Pancreas (tissue), 10 donors: ENCODE measurements at regions not wholly inside any gene's neighbourhood (a gene's known extent, or its start where the extent isn't known, plus 50 kb on each side); places are given as distances from the start of the nearest gene placed in this dataset.

Experiments
- ATAC-seq, 4 donors: fragments of 200-7000 bp; cut with Tn5 transposase; one replicate each; pipeline versions ENCODE4 v1.8.0 to v1.9.1; 2020; ENCODE audit warnings: mild to moderate bottlenecking in 4 of 4, moderate library complexity in 4 of 4
- DNase-seq, 6 donors: peaks; one replicate each; pipeline ENCODE4 v3.0.0-alpha.2; 2020
- FAIRE-seq: peaks from 2 replicates; lab custom pipeline; 2012; peaks lifted over from hg19 to GRCh38; lab: Jason Lieb, UNC
- H3K27ac ChIP-seq, 4 donors: fragments of 200-600 bp; sonication (generic); 1 replicate in 3 of 4; 2 replicates in 1 of 4; pipeline versions ENCODE4 v1.5.0 to v1.8.0; 2020
- H3K27me3 ChIP-seq, 4 donors: fragments of 200-600 bp; one replicate each; pipeline ENCODE4 v1.8.0; 2021
- H3K36me3 ChIP-seq, 3 donors: fragments of 200-600 bp; sonication (generic) in 1 of 3; one replicate each; pipeline versions ENCODE4 v1.5.0 to v1.8.0; 2020 to 2021
- H3K4me1 ChIP-seq, 3 donors: fragments of 200-600 bp; one replicate each; pipeline ENCODE4 v1.8.0; 2021
- H3K4me3 ChIP-seq, 4 donors: fragments of 200-600 bp; sonication (generic) in 2 of 4; one replicate each; pipeline versions ENCODE4 v1.5.0 to v1.8.0; 2020 to 2021
- H3K9me3 ChIP-seq, 4 donors: fragments of 200-600 bp; one replicate each; pipeline ENCODE4 v1.8.0; 2021
- WGBS, 2 donors: extraction: QIAGEN DNeasy Blood & Tissue Kit; methylation state at CpG; one replicate each; pipeline ENCODE4 v1.1.7; 2013; 5-methylcytosine and 5-hydroxymethylcytosine counted together
- intact Hi-C, 3 donors: fragments of 100-400 bp; cut with DNase I; formaldehyde crosslinking; loops; one replicate each; pipeline versions ENCODE4 v1.11.1 to v1.14.2; 2022
- TF ChIP-seq, protein P1 (sequence below), 4 donors: fragments of 200-600 bp; sonication (generic) in 3 of 4; IDR thresholded peaks; one replicate each; pipeline versions ENCODE4 v1.5.0 to v1.8.0; 2021; ENCODE audit warnings: antibody characterized with exemption in 4 of 4
- donor health status: healthy with polysubstance abuse.
- donor health status: DM: no; HTN: no; CAD: no; lungs with moderate emphysema.
- donor health status: DM: no; HTN: no; CAD: no.
- donor health status: control.
- donor health status: control.
- donor health status: Bipolar disorder and iron deficiency.
- donor health status: DM: yes; HTN: yes; CAD: no.
- donor health status: DM: no; HTN: no; CAD: no.
- donor health status: DM: no; HTN: no; CAD: no.
- donor health status: DM: yes; HTN: yes; CAD: no.

DNA sequence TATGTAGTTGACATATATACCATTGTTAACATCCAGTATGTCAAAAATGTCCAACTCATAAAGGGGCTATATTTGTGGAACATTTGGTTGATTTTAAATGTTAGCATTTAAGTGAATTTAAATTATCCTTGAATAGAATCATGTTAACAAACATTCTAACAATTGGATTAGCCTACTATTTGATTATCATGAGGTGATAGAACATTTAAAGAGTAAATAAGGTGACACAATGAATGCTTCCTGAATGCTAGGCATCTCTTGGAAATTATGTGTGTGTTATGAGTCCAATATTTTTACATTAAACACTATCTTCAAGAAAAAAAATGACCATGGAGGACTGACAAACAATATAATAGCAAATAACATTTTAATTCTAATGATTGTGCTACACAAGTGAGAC lies 901.9 kb upstream of the AGA start:
- no peaks in the 10 kb centered on the region for H3K9me3 ChIP-seq
- DNase-seq = no peak
- no peak overlapping the region for H3K4me3 ChIP-seq
- TF ChIP-seq, protein P1, sequence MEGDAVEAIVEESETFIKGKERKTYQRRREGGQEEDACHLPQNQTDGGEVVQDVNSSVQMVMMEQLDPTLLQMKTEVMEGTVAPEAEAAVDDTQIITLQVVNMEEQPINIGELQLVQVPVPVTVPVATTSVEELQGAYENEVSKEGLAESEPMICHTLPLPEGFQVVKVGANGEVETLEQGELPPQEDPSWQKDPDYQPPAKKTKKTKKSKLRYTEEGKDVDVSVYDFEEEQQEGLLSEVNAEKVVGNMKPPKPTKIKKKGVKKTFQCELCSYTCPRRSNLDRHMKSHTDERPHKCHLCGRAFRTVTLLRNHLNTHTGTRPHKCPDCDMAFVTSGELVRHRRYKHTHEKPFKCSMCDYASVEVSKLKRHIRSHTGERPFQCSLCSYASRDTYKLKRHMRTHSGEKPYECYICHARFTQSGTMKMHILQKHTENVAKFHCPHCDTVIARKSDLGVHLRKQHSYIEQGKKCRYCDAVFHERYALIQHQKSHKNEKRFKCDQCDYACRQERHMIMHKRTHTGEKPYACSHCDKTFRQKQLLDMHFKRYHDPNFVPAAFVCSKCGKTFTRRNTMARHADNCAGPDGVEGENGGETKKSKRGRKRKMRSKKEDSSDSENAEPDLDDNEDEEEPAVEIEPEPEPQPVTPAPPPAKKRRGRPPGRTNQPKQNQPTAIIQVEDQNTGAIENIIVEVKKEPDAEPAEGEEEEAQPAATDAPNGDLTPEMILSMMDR (IDR thresholded peaks at IDR 0.05) = no peak
- H3K4me1 ChIP-seq = no peaks in the 10 kb centered on the region
- H3K27me3 ChIP-seq = no peaks in the 10 kb centered on the region
- intact Hi-C loops = no loop called here
- no peaks in the 10 kb centered on the region for H3K36me3 ChIP-seq
- H3K27ac ChIP-seq = no peak overlapping the region
- ATAC-seq = no peak
- no peak for FAIRE-seq

- H3K27me3 ChIP-seq = no peaks in the 10 kb centered on the region
- FAIRE-seq (no peak), DNase-seq (no peak), ATAC-seq (no peak)
- intact Hi-C loops = no loop called here
- TF ChIP-seq, protein P1 (IDR thresholded peaks at IDR 0.05) = no peak
- H3K4me3 ChIP-seq = no peak overlapping the region
- H3K9me3 ChIP-seq = no peaks in the 10 kb centered on the region
- no peaks in the 10 kb centered on the region for H3K4me1 ChIP-seq
- no peak overlapping the region for H3K27ac ChIP-seq
- no peaks in the 10 kb centered on the region for H3K36me3 ChIP-seq
These were observed 904.9 kb upstream of the AGA start for GRCh38 chr4:178347111-178347510.

- no peaks in the 10 kb centered on the region for H3K27me3 ChIP-seq
- WGBS, 2 donors = 42 to 43% methylated on average over 4 of the region's 4 CpGs
- DNase-seq = no peak
- TF ChIP-seq, protein P1 (IDR thresholded peaks at IDR 0.05) = no peak
- no peak for ATAC-seq
- H3K9me3 ChIP-seq = no peaks in the 10 kb centered on the region
- H3K36me3 ChIP-seq = no peaks in the 10 kb centered on the region
- H3K27ac ChIP-seq = no peak overlapping the region
- H3K4me1 ChIP-seq = no peaks in the 10 kb centered on the region
- no peak overlapping the region for H3K4me3 ChIP-seq
- FAIRE-seq = no peak
- intact Hi-C loops = no loop called here
These were observed 907.4 kb upstream of the AGA start for GRCh38 chr4:178349601-178350000.

DNA sequence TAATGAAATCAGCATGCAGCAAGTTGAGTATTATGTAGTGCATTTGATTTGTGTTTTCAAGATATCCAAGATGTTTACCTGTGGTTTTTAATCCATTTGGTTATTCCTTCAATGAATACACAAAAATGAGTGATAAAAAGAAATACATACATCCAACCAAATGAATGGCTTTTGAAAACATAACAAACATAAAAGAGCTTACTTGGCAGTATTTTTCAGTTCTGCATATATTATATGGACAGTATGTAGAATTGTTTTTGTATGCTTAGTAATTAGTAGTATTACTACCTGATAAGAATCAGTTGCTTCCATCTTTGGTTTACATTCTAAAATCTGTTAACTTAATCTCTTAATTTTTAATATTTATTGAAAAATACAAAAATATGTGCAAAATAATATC lies 908.9 kb upstream of the AGA start:
- no peaks in the 10 kb centered on the region for H3K9me3 ChIP-seq
- H3K4me3 ChIP-seq = no peak overlapping the region
- no peaks in the 10 kb centered on the region for H3K27me3 ChIP-seq
- H3K27ac ChIP-seq = no peak overlapping the region
- no peak for FAIRE-seq
- TF ChIP-seq, protein P1 (IDR thresholded peaks at IDR 0.05) = no peak
- H3K36me3 ChIP-seq = no peaks in the 10 kb centered on the region
- intact Hi-C loops = no loop called here
- DNase-seq = no peak
- no peaks in the 10 kb centered on the region for H3K4me1 ChIP-seq
- ATAC-seq = no peak

GRCh38 chr4:178356725-178357124 lies 914.5 kb upstream of the AGA start:
- no peak overlapping the region for H3K4me3 ChIP-seq
- no peaks in the 10 kb centered on the region for H3K4me1 ChIP-seq
- TF ChIP-seq, protein P1 (IDR thresholded peaks at IDR 0.05) = no peak
- H3K9me3 ChIP-seq = no peaks in the 10 kb centered on the region
- DNase-seq (no peak), FAIRE-seq (no peak), ATAC-seq (no peak)
- intact Hi-C loops = no loop called here
- H3K27me3 ChIP-seq = no peaks in the 10 kb centered on the region
- H3K36me3 ChIP-seq = no peaks in the 10 kb centered on the region
- H3K27ac ChIP-seq = no peak overlapping the region
- WGBS, 2 donors = 91 to 95% methylated on average over 2 of the region's 2 CpGs
